IMR-90 (cell line): ENCODE measurements at regions not wholly inside any gene's neighbourhood (a gene's known extent, or its start where the extent isn't known, plus 50 kb on each side); places are given as distances from the start of the nearest gene placed in this dataset.

Experiments
- ATAC-seq: fragments of 200-7000 bp; cut with Tn5 transposase; 2 replicates; pipeline ENCODE4 v1.9.1; 2020; ENCODE audit warnings: low read depth, mild to moderate bottlenecking, moderate library complexity
- BruUV-seq: library from RNA; stranded (reverse); fragments of 400-500 nt; replicated peaks from 2 replicates; lab custom pipeline; 2021; lab: Mats Ljungman, UMichigan
- CTCF ChIA-PET: fragments of 300-600 bp; formaldehyde crosslinking; extraction: SDS; loops from one replicate; lab custom pipeline; 2021; ENCODE audit warnings: antibody characterized with exemption; lab: Yijun Ruan, JAX
- POLR2A ChIA-PET: fragments of 300-600 bp; sonication (Branson Sonifier 250); formaldehyde crosslinking; loops from one replicate; lab custom pipeline; 2022; ENCODE audit warnings: antibody characterized with exemption; ENCODE audit not compliant: unreplicated experiment; lab: Charles Lee
- DNase-seq: peaks from one replicate; pipeline ENCODE4 v3.0.0; 2013
- H2AFZ ChIP-seq: replicated peaks from 2 replicates; pipeline ENCODE3; 2013; ENCODE audit warnings: low read length, mild to moderate bottlenecking; ENCODE audit not compliant: poor library complexity
- H2AK5ac ChIP-seq: 2 replicates; pipeline ENCODE4 v1.6.1; 2013; ENCODE audit warnings: low read depth, low read length, inconsistent platforms
- H2AK9ac ChIP-seq: replicated peaks from 2 replicates; pipeline ENCODE3; 2013; ENCODE audit warnings: mild to moderate bottlenecking, low read depth, low read length, moderate library complexity; ENCODE audit not compliant: poor library complexity
- H2BK120ac ChIP-seq: 2 replicates; pipeline ENCODE4 v1.6.1; 2013; ENCODE audit warnings: low read depth, low read length, inconsistent platforms
- H2BK15ac ChIP-seq: 3 replicates; pipeline ENCODE4 v1.6.1; 2013; ENCODE audit warnings: low read depth, low read length, inconsistent platforms
- H2BK20ac ChIP-seq: 2 replicates; pipeline ENCODE4 v1.6.1; 2013; ENCODE audit warnings: low read depth, mild to moderate bottlenecking, inconsistent platforms, low read length, moderate library complexity
- H2BK5ac ChIP-seq: 2 replicates; pipeline ENCODE4 v1.6.1; 2013; ENCODE audit warnings: mild to moderate bottlenecking, low read depth, low read length, inconsistent platforms; ENCODE audit not compliant: poor library complexity, severe bottlenecking
- H3K14ac ChIP-seq: replicated peaks from 2 replicates; pipeline ENCODE4 v1.6.1; 2013; ENCODE audit warnings: low read depth, low read length, inconsistent platforms
- H3K18ac ChIP-seq: 2 replicates; pipeline ENCODE4 v1.6.1; 2013; ENCODE audit warnings: low read depth, low read length, control low read depth
- H3K23ac ChIP-seq: 2 replicates; pipeline ENCODE4 v1.6.1; 2013; ENCODE audit warnings: low read depth, low read length, inconsistent platforms
- H3K27ac ChIP-seq: 2 replicates; pipeline ENCODE4 v1.5.1; 2013; ENCODE audit warnings: mild to moderate bottlenecking, control low read depth, low read length; ENCODE audit not compliant: insufficient read depth
- H3K27me3 ChIP-seq: 2 replicates; pipeline ENCODE4 v1.6.1; 2013; ENCODE audit warnings: low read length; ENCODE audit not compliant: control insufficient read depth, insufficient read depth
- H3K36me3 ChIP-seq: 2 replicates; pipeline ENCODE4 v1.6.1; 2013; ENCODE audit warnings: low read length, mixed read lengths; ENCODE audit not compliant: control insufficient read depth, insufficient read depth
- H3K4ac ChIP-seq: 2 replicates; pipeline ENCODE4 v1.6.1; 2013; ENCODE audit warnings: low read depth, low read length, inconsistent platforms
- H3K4me1 ChIP-seq: 2 replicates; pipeline ENCODE4 v1.6.1; 2013; ENCODE audit warnings: low read length, mixed read lengths; ENCODE audit not compliant: control insufficient read depth, insufficient read depth
- H3K4me2 ChIP-seq: 2 replicates; pipeline ENCODE4 v1.6.1; 2013; ENCODE audit warnings: low read depth, mild to moderate bottlenecking, control low read depth, low read length, moderate library complexity
- H3K4me3 ChIP-seq: 2 replicates; pipeline ENCODE4 v1.5.1; 2013; ENCODE audit warnings: low read depth, mild to moderate bottlenecking, control low read depth, low read length, moderate library complexity; ENCODE audit not compliant: insufficient read depth
- H3K56ac ChIP-seq: 2 replicates; pipeline ENCODE4 v1.6.1; 2013; ENCODE audit warnings: low read length, inconsistent platforms; ENCODE audit not compliant: insufficient read depth; ENCODE audit errors: extremely low read depth
- H3K79me1 ChIP-seq, 2 experiments: 2 replicates each; pipeline ENCODE4 v1.6.1; 2013; ENCODE audit warnings: low read length in 2 of 2, inconsistent platforms in 1 of 2, low read depth in 1 of 2
- H3K9ac ChIP-seq: 2 replicates; pipeline ENCODE4 v1.6.1; 2013; ENCODE audit warnings: low read depth, low read length, control low read depth
- H3K9me1 ChIP-seq: 2 replicates; pipeline ENCODE4 v1.6.1; 2013; ENCODE audit warnings: low read length, inconsistent platforms; ENCODE audit not compliant: insufficient read depth
- H3K9me3 ChIP-seq: 2 replicates; pipeline ENCODE4 v1.6.1; 2013; ENCODE audit warnings: low read length; ENCODE audit not compliant: control insufficient read depth, insufficient read depth
- H4K20me1 ChIP-seq: 2 replicates; pipeline ENCODE4 v1.6.1; 2013; ENCODE audit warnings: low read length, inconsistent platforms; ENCODE audit not compliant: insufficient read depth
- H4K5ac ChIP-seq: 2 replicates; pipeline ENCODE4 v1.6.1; 2013; ENCODE audit warnings: mild to moderate bottlenecking, low read depth, low read length, control low read depth
- H4K8ac ChIP-seq, 2 experiments: 2 replicates each; pipeline ENCODE4 v1.6.1; 2013; ENCODE audit warnings: low read depth in 2 of 2, low read length in 2 of 2, control low read depth in 1 of 2, inconsistent platforms in 1 of 2
- H4K91ac ChIP-seq: 2 replicates; pipeline ENCODE4 v1.6.1; 2013; ENCODE audit warnings: low read depth, low read length, inconsistent platforms; ENCODE audit not compliant: insufficient read depth
- BHLHE40 ChIP-seq: fragments of 150-350 bp; IDR thresholded peaks from 2 replicates; pipeline ENCODE4 v1.6.1; 2016; ENCODE audit warnings: mild to moderate bottlenecking, low read depth, low read length
- ELK1 ChIP-seq: fragments of 150-350 bp; IDR thresholded peaks from 2 replicates; pipeline ENCODE4 v1.6.1; 2016; ENCODE audit warnings: low read depth, mild to moderate bottlenecking, low read length, moderate library complexity, borderline replicate concordance
- FOS ChIP-seq: fragments of 150-350 bp; IDR thresholded peaks from 2 replicates; pipeline ENCODE4 v1.6.1; 2016; ENCODE audit warnings: low read depth, low read length
- MAFK ChIP-seq: IDR thresholded peaks from 2 replicates; pipeline ENCODE4 v1.6.1; 2012; ENCODE audit warnings: low read depth, low read length, improper control_type of control experiment
- MXI1 ChIP-seq: IDR thresholded peaks from 2 replicates; pipeline ENCODE4 v1.6.1; 2012; ENCODE audit warnings: low read depth, mild to moderate bottlenecking, low read length, moderate library complexity, borderline replicate concordance
- POLR2A ChIP-seq: IDR thresholded peaks from 2 replicates; pipeline ENCODE4 v1.6.1; 2012; ENCODE audit warnings: mild to moderate bottlenecking, low read depth, low read length
- RAD21 ChIP-seq: IDR thresholded peaks from 2 replicates; pipeline ENCODE4 v1.6.1; 2012; ENCODE audit warnings: low read length, improper control_type of control experiment
- RCOR1 ChIP-seq: IDR thresholded peaks from 2 replicates; pipeline ENCODE4 v1.6.1; 2012; ENCODE audit warnings: mild to moderate bottlenecking, low read length, improper control_type of control experiment; ENCODE audit not compliant: insufficient replicate concordance
- RFX5 ChIP-seq: IDR thresholded peaks from 2 replicates; pipeline ENCODE4 v1.8.0; 2012; ENCODE audit warnings: low read depth, mild to moderate bottlenecking, low read length, moderate library complexity
- WGBS, 2 experiments: methylation state at CpG; one replicate each; pipeline versions ENCODE4 v1.1.5 to v1.1.7; 2013; ENCODE audit warnings: missing lambda C conversion rate in 2 of 2; ENCODE audit not compliant: insufficient read length in 1 of 2; ENCODE audit errors: extremely low coverage in 2 of 2; 5-methylcytosine and 5-hydroxymethylcytosine counted together
- dilution Hi-C: fragments of 300-500 bp; cut with HindIII; formaldehyde crosslinking; loops from one replicate; pipeline ENCODE4 v1.14.3; 2018; ENCODE audit warnings: low sequenced_read_pairs; ENCODE audit not compliant: unreplicated experiment
- in situ Hi-C: fragments of 300-500 bp; cut with MboI; formaldehyde crosslinking; loops from 3 replicates; pipeline ENCODE4 v1.14.3; 2019; ENCODE audit warnings: low sequenced_read_pairs, inconsistent platforms, mixed read lengths
- intact Hi-C: fragments of 100-400 bp; cut with micrococcal nuclease; formaldehyde crosslinking; loops from 2 replicates; pipeline ENCODE4 v1.10.0; 2022
- TF ChIP-seq, protein P1 (sequence below): fragments of 150-350 bp; IDR thresholded peaks from 2 replicates; pipeline ENCODE4 v1.6.1; 2017; ENCODE audit warnings: mild to moderate bottlenecking, antibody characterized with exemption, low read length, low read depth

DNA sequence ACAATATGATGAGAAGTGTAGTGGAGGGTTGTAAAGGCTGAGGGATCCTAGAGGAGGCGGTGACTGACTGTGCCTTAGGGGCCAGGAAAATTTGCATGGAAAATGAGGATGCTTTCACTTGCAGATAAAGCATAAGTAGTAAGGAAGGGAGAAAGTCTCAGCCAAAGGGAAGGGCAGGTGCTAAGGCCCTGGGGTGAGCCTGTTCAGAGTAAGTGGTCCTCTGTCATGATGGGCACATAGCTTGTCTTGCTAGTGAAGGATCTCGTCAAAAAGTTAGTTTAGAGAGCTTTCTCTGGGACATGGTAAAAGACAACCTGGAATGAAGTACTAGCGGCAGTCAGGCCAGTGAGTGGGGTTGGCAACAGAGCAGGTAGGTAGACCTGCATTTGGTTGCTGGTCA lies 75.4 kb upstream of the CPLX2 start:
- ATAC-seq, result no peak
- no peak for DNase-seq
- Histone ChIP-seq H3K4ac (no peak overlapping the region), H4K5ac (no peak overlapping the region), H2AFZ (no peak overlapping the region), H2BK20ac (no peak overlapping the region), H3K23ac (no peak overlapping the region), H2AK5ac (no peak overlapping the region), H3K79me1 (no peaks in the 10 kb centered on the region), H3K9me3 (no peaks in the 10 kb centered on the region), H3K9me1 (no peaks in the 10 kb centered on the region), H3K36me3 (no peaks in the 10 kb centered on the region), H4K20me1 (no peaks in the 10 kb centered on the region), H3K4me3 (no peak overlapping the region), H3K18ac (no peak overlapping the region), H3K56ac (no peak overlapping the region), H3K4me1 (peaks cover 1% of the 10 kb centered on the region; the same call in 1 of the 2 replicates), H2BK15ac (no peak overlapping the region), H3K27me3 (peaks cover 6% of the 10 kb centered on the region; the same call in 1 of the 2 replicates), H3K9ac (no peak overlapping the region), H4K8ac (no peak overlapping the region), H4K91ac (no peak overlapping the region), H2BK5ac (no peak overlapping the region), H2AK9ac (no peak overlapping the region), H3K4me2 (no peak overlapping the region), H3K27ac (no peak overlapping the region), H3K14ac (no peak overlapping the region), H2BK120ac (no peak overlapping the region)
- dilution Hi-C loops (no loop called here), in situ Hi-C loops (no loop called here), intact Hi-C loops (no loop called here)
- ChIA-PET CTCF (no interaction called here), POLR2A (no interaction called here)
- no peak for TF ChIP-seq ELK1
- TF ChIP-seq RFX5, result no peak
- no peak for TF ChIP-seq POLR2A
- TF ChIP-seq FOS, result no peak
- TF ChIP-seq, protein P1, sequence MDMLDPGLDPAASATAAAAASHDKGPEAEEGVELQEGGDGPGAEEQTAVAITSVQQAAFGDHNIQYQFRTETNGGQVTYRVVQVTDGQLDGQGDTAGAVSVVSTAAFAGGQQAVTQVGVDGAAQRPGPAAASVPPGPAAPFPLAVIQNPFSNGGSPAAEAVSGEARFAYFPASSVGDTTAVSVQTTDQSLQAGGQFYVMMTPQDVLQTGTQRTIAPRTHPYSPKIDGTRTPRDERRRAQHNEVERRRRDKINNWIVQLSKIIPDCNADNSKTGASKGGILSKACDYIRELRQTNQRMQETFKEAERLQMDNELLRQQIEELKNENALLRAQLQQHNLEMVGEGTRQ, result no peak
- no peak for TF ChIP-seq RAD21
- no peak for TF ChIP-seq BHLHE40
- TF ChIP-seq MAFK, result no peak
- TF ChIP-seq RCOR1, result no peak
- TF ChIP-seq MXI1, result no peak
- 83% methylated on average over 1 of the region's 3 CpGs; no CpG with 5 or more reads in 1 of the 2 experiments for WGBS, 2 experiments
- no TSS peak for BruUV-seq
